Caco-2 (cell line): ENCODE measurements at regions not wholly inside any gene's neighbourhood (a gene's known extent, or its start where the extent isn't known, plus 50 kb on each side); places are given as distances from the start of the nearest gene placed in this dataset.

Source experiments
- BruUV-seq: library from RNA; stranded (reverse); fragments of 400-500 nt; replicated peaks from 2 replicates; lab custom pipeline; 2021; lab: Mats Ljungman, UMichigan
- CTCF ChIA-PET: fragments of 300-600 bp; sonication (Branson Sonifier 250); formaldehyde crosslinking; loops from one replicate; lab custom pipeline; 2022; ENCODE audit warnings: antibody characterized with exemption; lab: Charles Lee
- POLR2A ChIA-PET: fragments of 300-600 bp; sonication (Branson Sonifier 250); formaldehyde crosslinking; loops from one replicate; lab custom pipeline; 2022; ENCODE audit warnings: antibody characterized with exemption; lab: Charles Lee
- DNase-seq, 2 experiments: peaks; one replicate each; pipeline versions ENCODE4 v3.0.0 to v3.0.0-alpha.2; 2020 to 2022
- H3K27me3 ChIP-seq: replicated peaks from 2 replicates; pipeline ENCODE4 v1.6.0; 2011; ENCODE audit warnings: low read length; ENCODE audit not compliant: control insufficient read depth, insufficient read depth
- H3K36me3 ChIP-seq: 2 replicates; pipeline ENCODE4 v1.5.1; 2011; ENCODE audit warnings: low read length; ENCODE audit not compliant: control insufficient read depth, insufficient read depth
- H3K4me1 ChIP-seq: fragments of 250-450 bp; sonication (Bioruptor Pico); 2 replicates; pipeline ENCODE4 v1.5.1; 2020; ENCODE audit warnings: mild to moderate bottlenecking
- H3K4me3 ChIP-seq: 2 replicates; pipeline ENCODE4 v1.5.1; 2011; ENCODE audit warnings: low read depth, mild to moderate bottlenecking, control low read depth, low read length
- H3K9me3 ChIP-seq: fragments of 250-450 bp; sonication (Bioruptor Pico); 2 replicates; pipeline ENCODE4 v1.5.1; 2020; ENCODE audit warnings: mild to moderate bottlenecking, moderate library complexity
- H3K27ac Mint-ChIP-seq: one replicate; pipeline ENCODE4 v1.8.0; 2022; ENCODE audit warnings: mixed read lengths; ENCODE audit not compliant: unreplicated experiment
- H3K27me3 Mint-ChIP-seq: one replicate; pipeline ENCODE4 v1.8.0; 2022; ENCODE audit warnings: mixed read lengths; ENCODE audit not compliant: insufficient read depth, unreplicated experiment
- H3K36me3 Mint-ChIP-seq: one replicate; pipeline ENCODE4 v1.8.0; 2022; ENCODE audit warnings: mild to moderate bottlenecking, mixed read lengths; ENCODE audit not compliant: insufficient read depth, unreplicated experiment
- H3K4me1 Mint-ChIP-seq: one replicate; pipeline ENCODE4 v1.8.0; 2022; ENCODE audit warnings: low read depth, mixed read lengths; ENCODE audit not compliant: unreplicated experiment
- H3K4me3 Mint-ChIP-seq: one replicate; pipeline ENCODE4 v1.8.0; 2022; ENCODE audit warnings: mild to moderate bottlenecking, moderate library complexity, mixed read lengths; ENCODE audit not compliant: unreplicated experiment
- H3K9me3 Mint-ChIP-seq: one replicate; pipeline ENCODE4 v1.8.0; 2022; ENCODE audit warnings: mixed read lengths; ENCODE audit not compliant: unreplicated experiment
- intact Hi-C: fragments of 100-400 bp; cut with micrococcal nuclease; formaldehyde crosslinking; loops from one replicate; pipeline ENCODE4 v1.10.0; 2022; ENCODE audit not compliant: unreplicated experiment
- TF ChIP-seq, protein P1 (sequence below), 2 experiments: fragments of 200-600 bp in 1 of 2; IDR thresholded peaks; 1 replicate in 1 of 2; 2 replicates in 1 of 2; pipeline versions ENCODE4 v1.5.1 to v1.8.0; 2011 to 2022; ENCODE audit warnings: antibody characterized with exemption in 1 of 2, control low read depth in 1 of 2, inconsistent platforms in 1 of 2, low read depth in 1 of 2, low read length in 1 of 2, mild to moderate bottlenecking in 1 of 2, moderate library complexity in 1 of 2; ENCODE audit not compliant: insufficient read depth in 1 of 2, severe bottlenecking in 1 of 2, unreplicated experiment in 1 of 2

- intact Hi-C loops: no loop called here
- H3K36me3 ChIP-seq: no peaks in the 10 kb centered on the region
- H3K27me3 ChIP-seq: no peaks in the 10 kb centered on the region
- no peaks in the 10 kb centered on the region for H3K9me3 Mint-ChIP-seq
- BruUV-seq: no TSS peak
- ChIA-PET CTCF (no interaction called here), POLR2A (no interaction called here)
- H3K27me3 Mint-ChIP-seq: no peaks in the 10 kb centered on the region
- no peaks in the 10 kb centered on the region for H3K9me3 ChIP-seq
- no peaks in the 10 kb centered on the region for H3K36me3 Mint-ChIP-seq
- H3K4me3 ChIP-seq: no peak overlapping the region
- H3K4me1 ChIP-seq: peaks cover 3% of the 10 kb centered on the region; the same call in 1 of the 2 replicates
- DNase-seq: no peak
- TF ChIP-seq, protein P1, sequence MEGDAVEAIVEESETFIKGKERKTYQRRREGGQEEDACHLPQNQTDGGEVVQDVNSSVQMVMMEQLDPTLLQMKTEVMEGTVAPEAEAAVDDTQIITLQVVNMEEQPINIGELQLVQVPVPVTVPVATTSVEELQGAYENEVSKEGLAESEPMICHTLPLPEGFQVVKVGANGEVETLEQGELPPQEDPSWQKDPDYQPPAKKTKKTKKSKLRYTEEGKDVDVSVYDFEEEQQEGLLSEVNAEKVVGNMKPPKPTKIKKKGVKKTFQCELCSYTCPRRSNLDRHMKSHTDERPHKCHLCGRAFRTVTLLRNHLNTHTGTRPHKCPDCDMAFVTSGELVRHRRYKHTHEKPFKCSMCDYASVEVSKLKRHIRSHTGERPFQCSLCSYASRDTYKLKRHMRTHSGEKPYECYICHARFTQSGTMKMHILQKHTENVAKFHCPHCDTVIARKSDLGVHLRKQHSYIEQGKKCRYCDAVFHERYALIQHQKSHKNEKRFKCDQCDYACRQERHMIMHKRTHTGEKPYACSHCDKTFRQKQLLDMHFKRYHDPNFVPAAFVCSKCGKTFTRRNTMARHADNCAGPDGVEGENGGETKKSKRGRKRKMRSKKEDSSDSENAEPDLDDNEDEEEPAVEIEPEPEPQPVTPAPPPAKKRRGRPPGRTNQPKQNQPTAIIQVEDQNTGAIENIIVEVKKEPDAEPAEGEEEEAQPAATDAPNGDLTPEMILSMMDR (IDR thresholded peaks at IDR 0.05; ENCODE audit: insufficient read depth in 1 of 2, low read depth in 1 of 2, low read length in 1 of 2, severe bottlenecking in 1 of 2, unreplicated experiment in 1 of 2): no peak
- H3K4me3 Mint-ChIP-seq: no peak overlapping the region
- H3K27ac Mint-ChIP-seq: no peak overlapping the region
- no peaks in the 10 kb centered on the region for H3K4me1 Mint-ChIP-seq
Observed at GRCh38 chr16:54707813-54708212, 222.9 kb upstream of the IRX5 start.

DNA sequence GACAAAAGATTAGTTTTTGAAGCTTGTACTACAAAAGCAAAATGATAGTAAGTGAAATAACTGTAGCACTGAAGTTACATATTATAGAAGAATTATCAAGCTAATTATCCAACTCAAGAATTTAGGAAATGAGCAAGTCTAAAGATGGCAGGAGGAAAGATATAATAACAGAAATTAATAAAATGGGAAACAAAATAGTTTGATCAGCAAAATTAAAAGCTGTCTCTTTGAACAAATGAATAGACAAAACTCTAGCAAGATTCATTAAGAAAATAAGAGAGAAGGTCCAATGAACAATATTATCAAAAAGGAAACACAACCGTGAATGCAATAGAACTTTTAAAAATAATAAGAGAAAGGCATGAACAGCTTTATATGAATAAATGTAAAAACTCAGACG is 224.3 kb upstream of the IRX5 start:
- no peak overlapping the region for H3K27ac Mint-ChIP-seq

DNA sequence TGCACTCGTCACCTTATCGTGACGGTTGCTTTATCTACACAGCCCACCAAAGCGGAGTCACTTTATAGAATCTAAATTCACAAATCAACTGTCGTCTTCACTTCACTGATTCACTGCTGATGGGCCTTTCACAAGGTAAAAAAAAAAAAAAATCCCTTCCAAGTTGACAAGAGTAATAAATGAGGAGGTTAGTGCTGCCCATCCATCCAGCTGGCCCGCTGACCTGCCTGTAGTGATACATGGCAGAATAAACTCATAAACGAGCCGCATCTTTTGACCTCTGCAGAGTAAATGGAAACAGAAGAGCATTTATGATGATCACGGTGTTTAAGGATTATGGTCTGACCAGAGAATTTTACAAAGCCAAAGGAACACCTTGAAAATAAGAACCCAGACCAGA is 227.3 kb upstream of the IRX5 start:
- H3K4me1 Mint-ChIP-seq: no peaks in the 10 kb centered on the region
- no peaks in the 10 kb centered on the region for H3K27me3 ChIP-seq
- no peak overlapping the region for H3K4me3 Mint-ChIP-seq
- no peaks in the 10 kb centered on the region for H3K9me3 ChIP-seq
- no peaks in the 10 kb centered on the region for H3K36me3 Mint-ChIP-seq
- CTCF ChIA-PET: no interaction called here
- TF ChIP-seq, protein P1 (IDR thresholded peaks at IDR 0.05; ENCODE audit: insufficient read depth in 1 of 2, low read depth in 1 of 2, low read length in 1 of 2, severe bottlenecking in 1 of 2, unreplicated experiment in 1 of 2): no peak
- H3K27ac Mint-ChIP-seq: no peak overlapping the region
- H3K4me3 ChIP-seq: no peak overlapping the region
- H3K27me3 Mint-ChIP-seq: no peaks in the 10 kb centered on the region
- intact Hi-C loops: loop anchor here (5.0 kb wide), 1 partner anchor 871 kb away; no protein-coding TSS in a partner anchor
- H3K36me3 ChIP-seq: no peaks in the 10 kb centered on the region
- POLR2A ChIA-PET: no interaction called here
- no peak for DNase-seq
- BruUV-seq: no TSS peak
- H3K4me1 ChIP-seq: no peaks in the 10 kb centered on the region
- H3K9me3 Mint-ChIP-seq: no peaks in the 10 kb centered on the region

More for the DNA sequence above, 224.3 kb upstream of the IRX5 start:
- no peak for DNase-seq
- Histone ChIP-seq H3K36me3 (no peaks in the 10 kb centered on the region), H3K4me3 (no peak overlapping the region), H3K27me3 (no peaks in the 10 kb centered on the region), H3K9me3 (no peaks in the 10 kb centered on the region), H3K4me1 (no peaks in the 10 kb centered on the region)
- Mint-ChIP-seq H3K4me1 (no peaks in the 10 kb centered on the region), H3K4me3 (no peak overlapping the region), H3K27me3 (no peaks in the 10 kb centered on the region), H3K9me3 (no peaks in the 10 kb centered on the region), H3K36me3 (no peaks in the 10 kb centered on the region)
- ChIA-PET POLR2A (no interaction called here), CTCF (no interaction called here)
- TF ChIP-seq, protein P1 (IDR thresholded peaks at IDR 0.05; ENCODE audit: insufficient read depth in 1 of 2, low read depth in 1 of 2, low read length in 1 of 2, severe bottlenecking in 1 of 2, unreplicated experiment in 1 of 2): no peak
- no TSS peak for BruUV-seq
- intact Hi-C loops: no loop called here
